HG02571 (cell line): ENCODE measurements at regions not wholly inside any gene's neighbourhood (a gene's known extent, or its start where the extent isn't known, plus 50 kb on each side); places are given as distances from the start of the nearest gene placed in this dataset.

Experiments
- ATAC-seq: cut with Tn5 transposase; IDR thresholded peaks from one replicate; pipeline ENCODE4 v1.9.1; 2021; ENCODE audit warnings: mild to moderate bottlenecking, moderate library complexity; ENCODE audit not compliant: unreplicated experiment

- no peak for ATAC-seq
Measured at GRCh38 chr2:241942416-241943208, 73.1 kb downstream of the RTP5 start.

- ATAC-seq, result no peak
Measured at GRCh38 chr2:241943209-241943850, 73.8 kb downstream of the RTP5 start.

DNA sequence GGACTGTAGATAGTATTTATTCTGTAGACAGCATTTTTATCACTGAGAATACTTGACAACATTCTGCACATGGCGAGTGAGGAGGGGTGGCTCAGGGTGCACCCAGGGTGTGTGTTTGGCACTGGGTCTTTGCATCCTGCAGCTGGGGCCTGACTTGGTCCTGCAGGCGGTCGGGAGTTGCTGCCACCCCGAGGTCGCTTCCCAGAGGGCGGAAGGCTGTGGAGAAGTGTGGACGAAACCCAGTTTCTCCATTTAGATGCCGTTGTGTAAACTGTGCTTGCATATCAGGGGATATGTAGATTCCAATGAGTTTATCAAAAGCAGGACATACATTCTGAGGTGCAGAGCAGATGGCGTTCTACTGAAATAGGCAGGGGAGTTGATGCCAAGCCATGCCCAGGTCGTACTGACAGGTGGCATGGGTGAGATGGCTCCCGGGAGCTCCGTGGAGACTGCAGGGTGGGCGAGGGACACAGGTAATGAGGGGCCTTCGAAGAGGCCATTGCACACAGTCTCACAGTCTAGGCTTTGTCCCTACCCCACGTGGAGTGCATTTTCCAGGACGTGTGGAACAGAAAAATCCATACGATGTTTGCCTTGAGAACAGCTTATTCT, 74.5 kb downstream of the RTP5 start:
- no peak for ATAC-seq

- no peak for ATAC-seq
Measured at GRCh38 chr2:241944821-241945220, 75.3 kb downstream of the RTP5 start.

- ATAC-seq, result no peak
Measured at GRCh38 chr2:241945311-241945710, 75.8 kb downstream of the RTP5 start.

- ATAC-seq, result no peak
Measured at GRCh38 chr2:241945803-241946202, 76.3 kb downstream of the RTP5 start.

- ATAC-seq, result no peak
Measured at GRCh38 chr2:241946306-241947003, 76.9 kb downstream of the RTP5 start.

DNA sequence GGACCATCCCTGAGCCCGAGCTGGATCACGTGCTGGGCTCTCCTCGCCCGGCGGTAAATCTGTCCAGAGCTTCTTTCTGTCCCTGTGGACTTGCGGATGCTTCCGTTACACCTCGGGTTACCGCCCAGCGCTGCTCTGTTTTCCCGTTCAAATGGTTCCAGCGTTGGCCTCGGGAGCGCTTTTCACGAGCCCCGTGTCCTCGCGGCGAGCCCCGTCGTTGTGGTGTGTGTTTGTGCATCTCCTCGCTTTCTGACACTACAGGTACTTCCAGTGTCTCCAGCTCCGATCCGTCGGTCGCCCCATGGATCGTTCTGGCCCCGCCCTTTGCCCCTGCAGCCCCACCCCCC, 77.4 kb downstream of the RTP5 start:
- ATAC-seq, result no peak

DNA sequence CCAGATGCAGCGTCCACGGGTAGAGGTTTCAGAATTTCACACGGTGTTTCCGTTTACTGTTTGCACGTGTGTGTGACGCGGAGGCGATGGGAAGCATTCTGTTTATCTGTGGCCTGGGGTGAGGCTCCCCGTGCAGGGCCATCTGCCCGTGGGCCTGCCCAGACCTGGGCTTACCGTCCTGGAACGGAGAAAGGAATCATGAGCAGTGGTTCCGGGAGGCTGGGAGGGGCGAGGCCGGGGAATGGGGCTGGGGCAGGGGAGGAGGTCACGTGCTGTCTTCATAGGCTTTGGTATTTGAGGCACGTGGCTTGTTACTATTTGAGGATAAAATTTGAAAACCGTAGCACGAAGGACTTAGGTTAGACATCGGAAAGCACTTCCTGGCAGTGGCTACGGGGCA, 77.9 kb downstream of the RTP5 start:
- no peak for ATAC-seq

GRCh38 chr2:241947876-241948275, 78.3 kb downstream of the RTP5 start:
- no peak for ATAC-seq

DNA sequence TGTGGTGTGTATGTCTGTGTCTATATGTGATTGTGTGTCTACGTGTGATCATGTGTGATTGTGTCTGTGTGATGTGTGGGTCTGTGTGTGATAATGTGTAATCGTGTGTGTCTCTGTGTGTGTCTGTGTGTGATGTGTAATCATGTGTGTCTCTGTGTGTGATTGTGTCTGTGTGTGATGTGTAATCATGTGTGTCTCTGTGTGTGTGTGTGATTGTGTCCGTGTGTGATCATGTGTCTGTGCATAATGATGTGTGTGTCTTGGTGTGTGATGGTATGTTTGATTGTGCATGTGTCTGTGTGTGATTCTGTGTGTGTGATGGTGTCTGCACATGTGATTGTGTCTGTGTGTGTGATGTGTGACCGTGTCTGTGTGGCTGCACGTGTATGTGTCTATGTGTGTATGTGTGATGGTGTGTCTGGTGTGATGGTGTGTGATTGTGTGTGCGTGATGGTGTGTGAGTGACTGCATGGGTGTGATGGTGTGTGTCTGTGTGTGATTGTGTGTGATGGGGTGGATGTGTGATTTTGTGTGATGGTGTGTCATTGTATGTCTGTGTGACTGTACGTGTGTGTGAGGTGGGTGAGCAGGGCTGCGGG, 78.9 kb downstream of the RTP5 start:
- ATAC-seq, result no peak

GRCh38 chr2:241948901-241949735, 79.6 kb downstream of the RTP5 start:
- ATAC-seq, result no peak

- no peak for ATAC-seq
Measured at GRCh38 chr2:241949736-241950412, 80.3 kb downstream of the RTP5 start.

GRCh38 chr2:241950413-241951315, 81.1 kb downstream of the RTP5 start:
- ATAC-seq, result no peak

DNA sequence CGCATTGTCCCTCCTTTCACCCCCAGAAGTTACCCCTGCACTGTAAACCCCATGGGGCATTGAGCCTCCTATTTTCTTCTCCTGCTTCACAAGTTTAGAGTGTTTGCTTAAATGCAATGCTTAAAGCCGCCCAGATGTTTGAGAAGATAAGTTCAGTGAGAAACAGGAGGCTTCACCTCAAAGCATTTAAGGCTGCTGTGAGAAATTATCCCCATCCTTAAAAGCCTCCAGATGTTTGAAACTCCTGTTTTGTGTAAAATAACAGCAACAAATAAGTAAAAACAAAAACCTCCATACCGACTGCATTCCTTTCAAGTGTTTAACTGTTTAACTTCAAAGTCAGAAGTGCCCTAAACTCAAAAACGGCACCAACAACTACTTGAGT, 81.8 kb downstream of the RTP5 start:
- ATAC-seq, result no peak

DNA sequence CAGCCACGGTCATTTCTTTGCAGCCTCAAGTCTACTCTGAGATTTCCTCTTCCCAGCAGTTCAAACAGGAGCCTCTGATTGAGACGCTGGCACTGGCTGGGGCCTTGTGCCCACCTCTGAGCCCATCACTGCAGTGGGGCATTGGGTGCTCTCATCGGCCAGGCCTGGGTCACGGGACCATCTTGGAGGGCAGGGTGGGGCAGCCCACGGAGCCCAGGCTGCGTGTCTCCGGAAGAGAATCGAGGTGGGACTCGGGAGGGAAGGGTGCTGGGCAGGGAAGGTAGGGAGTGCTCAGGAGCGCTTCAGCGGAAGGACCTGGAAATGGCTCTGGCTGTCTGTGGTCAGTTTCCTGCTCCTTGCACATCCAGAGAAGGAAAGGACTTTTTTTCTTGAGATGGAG, 82.4 kb downstream of the RTP5 start:
- no peak for ATAC-seq

- ATAC-seq, result no peak
Measured at GRCh38 chr2:241952816-241953215, 83.3 kb downstream of the RTP5 start.

DNA sequence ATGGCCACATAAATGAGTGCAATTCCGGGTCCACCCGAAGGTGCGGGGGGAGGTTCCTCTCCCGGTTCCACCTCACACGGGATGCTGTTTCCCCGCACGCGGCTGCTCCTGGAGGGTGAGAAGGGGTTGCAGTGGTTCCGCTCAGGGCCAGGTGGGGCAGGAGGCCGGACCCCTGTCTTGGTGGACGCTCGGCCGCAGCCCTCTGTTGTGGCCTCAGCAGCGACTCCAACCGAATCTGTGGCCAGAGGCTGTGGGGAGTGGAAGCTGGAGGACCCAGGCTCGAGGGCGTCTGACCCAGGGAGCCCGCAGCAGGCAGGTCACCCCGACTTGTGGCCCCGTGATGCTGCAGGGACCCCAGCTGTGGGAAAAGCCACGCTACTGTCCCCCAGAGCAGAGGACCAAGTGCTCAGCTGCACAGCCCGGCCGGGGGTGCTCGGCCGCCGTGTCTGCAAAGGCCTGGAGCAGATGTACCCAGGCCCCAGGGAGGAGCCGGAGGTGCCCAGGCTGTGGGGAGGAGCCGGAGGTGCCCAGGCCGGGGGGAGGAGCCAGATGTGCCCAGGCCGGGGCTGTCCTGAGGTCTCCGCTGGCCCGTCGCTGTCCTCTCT, 83.9 kb downstream of the RTP5 start:
- no peak for ATAC-seq
